Fibroblast of peridontal ligament (primary cell): ENCODE measurements at regions not wholly inside any gene's neighbourhood (a gene's known extent, or its start where the extent isn't known, plus 50 kb on each side); places are given as distances from the start of the nearest gene placed in this dataset.

Experiments used
- DNase-seq: peaks from one replicate; pipeline ENCODE4 v3.0.0-alpha.2; 2010; ENCODE audit errors: extremely low read depth

DNA sequence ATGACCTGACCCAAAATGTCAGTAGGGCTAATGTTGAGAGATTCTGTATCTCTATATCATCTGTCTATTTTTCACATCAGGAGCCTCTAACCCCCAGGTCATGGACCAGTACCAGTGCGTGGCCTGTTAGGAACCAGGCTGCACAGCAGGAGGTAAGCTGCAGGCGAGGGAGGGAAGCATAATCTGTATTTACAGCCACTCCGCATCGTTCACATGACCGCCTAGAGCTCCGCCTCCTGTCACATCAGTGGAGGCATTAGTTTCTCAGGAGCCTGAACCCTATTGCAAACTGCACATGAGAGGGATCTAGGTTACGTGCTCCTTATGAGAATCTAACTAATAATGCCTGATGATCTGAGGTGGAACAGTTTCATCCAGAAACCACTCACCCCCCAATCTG is 180.6 kb downstream of the RDH14 start:
- DNase-seq, result no peak

DNA sequence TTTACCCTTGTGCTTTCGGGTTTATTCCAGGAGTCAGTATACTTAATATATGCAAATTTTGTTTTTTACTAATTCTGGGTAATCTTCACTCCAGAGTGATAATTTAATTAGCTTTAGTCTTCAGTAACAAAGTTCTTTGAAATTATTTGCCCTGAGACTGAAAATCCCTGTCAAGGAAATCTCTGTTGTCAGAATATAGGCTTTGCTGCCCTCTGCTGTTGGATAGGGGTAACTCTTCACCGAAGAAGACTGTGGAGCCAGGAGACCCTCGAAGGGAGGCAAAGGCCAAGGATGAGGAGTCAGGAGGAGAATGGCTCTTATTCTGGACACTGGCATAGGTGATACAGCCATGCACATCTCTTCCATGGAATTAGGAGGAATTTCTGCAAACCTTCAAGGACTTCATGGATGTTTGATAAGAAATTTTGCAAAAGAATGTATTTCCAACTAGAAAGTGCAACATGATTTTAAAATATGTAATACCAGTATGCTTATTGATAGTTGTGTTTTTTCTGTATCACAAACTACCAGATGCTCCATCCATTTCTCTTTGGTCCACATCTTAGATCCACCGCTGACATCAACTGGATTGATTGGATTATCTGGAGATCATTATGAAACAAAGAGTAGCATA is 182.3 kb downstream of the RDH14 start:
- peak; percentile 59 for DNase-seq

DNA sequence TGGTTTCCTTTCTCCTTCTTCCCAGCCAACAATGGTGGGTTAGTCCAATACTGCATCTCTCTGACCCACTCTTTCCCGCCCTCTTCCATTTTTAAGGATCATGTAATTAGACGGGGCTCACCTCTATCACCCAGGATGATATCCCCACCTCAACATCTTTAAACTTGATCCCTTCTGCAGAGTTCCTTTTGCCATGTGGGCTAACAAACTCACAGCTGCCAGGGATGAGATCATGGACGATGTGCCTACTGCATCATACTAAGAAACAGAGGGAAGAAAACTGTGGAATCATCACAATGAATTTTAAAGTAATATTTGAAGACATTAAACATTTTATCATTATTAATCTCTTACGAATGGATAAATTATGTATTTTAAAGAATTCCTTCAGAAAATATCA is 183.5 kb downstream of the RDH14 start:
- DNase-seq, result no peak

DNA sequence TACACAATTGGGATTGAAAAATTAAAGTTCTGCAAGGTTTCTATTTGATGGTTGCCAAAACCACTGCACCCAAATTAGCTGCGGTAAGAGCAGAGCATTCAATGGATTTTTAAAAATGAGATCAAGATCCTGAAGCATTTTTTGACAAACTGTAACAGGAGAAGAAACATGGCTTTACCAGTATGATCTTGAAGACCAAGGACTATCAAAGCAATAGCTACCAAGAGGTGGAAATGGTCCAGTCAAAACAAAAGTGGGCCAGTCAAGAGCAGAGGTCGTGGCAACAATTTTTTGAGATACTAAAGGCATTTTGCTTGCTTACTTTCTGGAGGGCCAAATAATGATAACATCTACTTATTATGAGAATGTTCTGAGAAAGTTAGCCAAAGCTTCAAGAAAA is 186.8 kb downstream of the RDH14 start:
- DNase-seq, result peak; percentile 74

DNA sequence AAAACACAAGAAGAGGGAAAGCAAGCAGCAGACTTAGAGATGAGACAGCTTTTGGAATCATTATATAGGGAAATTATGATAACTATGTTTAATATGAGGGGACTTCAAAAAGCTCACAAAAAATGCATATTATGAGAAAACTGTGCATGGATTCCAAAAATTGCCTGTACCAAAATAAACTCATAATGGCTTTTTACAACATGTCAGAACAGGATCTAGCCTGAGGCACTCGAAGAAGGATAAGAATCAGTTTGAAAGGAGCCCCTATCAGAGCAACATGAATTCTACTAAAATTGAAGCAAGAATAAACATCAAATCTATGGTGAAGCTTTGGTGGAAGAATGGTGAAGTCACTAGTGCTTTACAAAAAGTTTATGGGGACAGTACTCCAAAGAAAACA is 187.4 kb downstream of the RDH14 start:
- DNase-seq, result no peak

DNA sequence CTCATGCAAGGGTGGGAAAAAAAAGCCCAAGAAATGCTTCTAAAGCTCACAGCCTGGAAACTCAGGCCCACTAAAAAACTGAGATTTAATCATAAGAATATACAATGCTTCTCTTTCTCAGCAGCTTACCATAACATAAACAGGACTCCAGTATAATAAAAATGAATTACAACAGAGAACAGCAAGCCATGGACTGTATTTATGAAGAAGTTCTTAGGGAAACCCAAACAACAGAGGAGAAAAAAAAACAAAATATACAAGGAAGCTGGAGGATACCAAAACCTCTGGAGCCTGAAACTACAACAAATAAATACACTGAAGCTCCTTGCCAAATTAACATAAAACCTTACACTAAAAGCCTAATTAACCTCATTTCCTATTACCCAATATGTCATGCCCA is 187.8 kb downstream of the RDH14 start:
- no peak for DNase-seq

DNA sequence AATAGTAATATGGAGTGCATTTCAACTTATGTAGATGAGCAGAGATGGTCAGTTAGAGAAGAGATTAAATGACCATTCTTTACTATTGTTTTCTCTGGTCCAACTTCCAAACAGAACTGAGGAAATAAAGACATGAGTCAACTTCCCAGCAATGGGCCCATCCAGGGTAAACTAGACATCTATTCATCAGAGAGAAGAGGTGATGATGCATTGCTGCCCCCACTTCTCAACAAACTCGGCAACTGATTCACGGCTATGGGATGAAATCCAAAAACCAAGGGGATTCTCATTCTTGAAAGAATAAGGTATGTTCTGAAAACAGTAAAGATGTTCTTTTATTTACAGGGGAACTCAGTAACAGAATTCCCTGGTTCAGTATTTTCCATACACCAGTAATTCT is 190.7 kb downstream of the RDH14 start:
- no peak for DNase-seq

DNA sequence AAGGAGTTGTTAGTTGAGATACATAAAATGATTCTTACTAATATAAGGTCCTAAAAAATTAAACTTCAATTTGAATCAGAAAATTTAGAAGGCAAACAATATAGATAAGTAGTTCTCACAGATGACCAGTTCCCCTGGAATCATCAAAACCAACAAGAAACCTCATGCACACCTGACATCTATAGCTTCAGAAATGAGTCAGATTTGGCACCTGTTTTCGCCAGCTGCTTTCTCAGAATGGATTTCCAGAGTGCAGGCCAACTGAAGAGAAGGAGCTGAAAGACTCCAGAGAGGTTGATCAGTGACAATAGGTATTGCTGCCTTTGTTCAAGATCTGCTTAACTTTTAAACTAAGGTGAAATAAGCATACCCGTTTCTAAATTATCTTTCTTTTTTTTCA is 192.4 kb downstream of the RDH14 start:
- no peak for DNase-seq

DNA sequence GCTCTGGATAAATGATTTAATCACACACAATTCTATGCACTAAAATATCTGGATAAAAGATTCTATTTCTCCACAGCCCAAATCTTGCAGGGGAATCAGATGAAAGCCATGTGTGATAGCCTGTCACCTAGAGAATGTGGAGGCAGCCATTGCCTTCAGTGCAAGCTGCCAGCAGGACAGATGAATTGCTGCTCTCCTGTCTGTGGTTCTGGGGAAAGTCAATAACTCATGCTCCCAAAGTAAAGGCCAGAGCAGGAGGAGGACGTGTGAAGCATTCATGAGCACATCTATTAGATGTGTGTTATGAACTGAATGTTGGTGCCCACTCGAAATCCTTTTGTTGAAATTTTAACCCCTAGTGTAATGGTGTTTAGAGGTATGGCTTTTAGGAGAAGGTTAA is 195.1 kb downstream of the RDH14 start:
- no peak for DNase-seq

DNA sequence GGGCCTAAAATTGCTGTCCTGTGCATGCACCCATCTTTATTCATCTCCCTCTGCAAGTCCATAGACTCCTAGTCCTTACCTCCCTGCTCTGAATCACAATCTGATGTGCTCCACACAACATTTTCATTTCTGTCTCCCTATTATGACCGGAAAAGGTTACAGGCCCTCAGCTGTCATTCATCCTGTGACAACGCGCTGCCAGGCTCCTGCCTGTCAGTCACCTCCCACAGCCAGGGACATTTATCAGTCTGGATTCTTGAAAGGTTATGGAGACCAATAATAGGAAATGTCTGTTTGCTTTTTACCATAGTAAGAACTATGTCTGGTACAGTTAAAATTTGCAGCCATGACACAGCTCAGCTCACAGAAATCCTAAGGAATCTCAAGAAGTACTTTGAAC is 197.1 kb downstream of the RDH14 start:
- DNase-seq, result no peak

DNA sequence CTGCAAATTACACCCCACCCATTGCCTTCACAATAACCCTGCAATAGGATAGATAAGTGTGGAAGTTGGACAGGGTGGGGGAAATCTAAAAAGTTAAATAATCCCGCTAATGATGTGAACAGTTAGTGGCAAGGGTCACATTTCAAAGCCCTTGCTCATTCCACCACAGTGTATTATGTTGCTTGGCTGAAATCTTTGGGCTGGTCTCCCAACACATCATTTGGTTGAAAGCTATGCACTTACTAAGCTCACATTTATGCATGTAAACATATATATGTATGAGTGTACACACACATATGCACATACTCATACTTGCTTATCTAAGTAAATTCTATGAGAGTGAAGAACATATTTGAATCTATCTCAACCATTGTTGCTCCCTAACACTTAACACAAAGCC is 197.8 kb downstream of the RDH14 start:
- DNase-seq, result peak; percentile 92

DNA sequence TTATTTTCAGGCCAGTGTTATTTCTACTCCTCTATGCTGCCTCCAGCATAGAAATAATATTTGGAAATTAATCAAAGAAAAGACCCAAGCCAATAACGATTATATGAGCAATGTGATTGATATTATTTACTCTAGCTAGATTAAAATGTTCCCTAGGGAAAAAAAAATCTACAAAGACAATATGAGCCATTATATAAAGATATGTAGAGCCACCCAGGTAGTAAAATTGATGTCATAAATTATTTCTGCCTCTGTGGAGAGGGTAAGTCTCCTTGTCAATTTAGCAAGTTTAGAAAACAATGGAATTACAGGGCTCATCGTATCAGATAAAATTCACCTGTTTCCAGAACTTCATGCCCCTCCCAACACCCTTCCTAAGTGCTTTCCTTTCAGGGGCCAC is 202.9 kb downstream of the RDH14 start:
- DNase-seq, result no peak

DNA sequence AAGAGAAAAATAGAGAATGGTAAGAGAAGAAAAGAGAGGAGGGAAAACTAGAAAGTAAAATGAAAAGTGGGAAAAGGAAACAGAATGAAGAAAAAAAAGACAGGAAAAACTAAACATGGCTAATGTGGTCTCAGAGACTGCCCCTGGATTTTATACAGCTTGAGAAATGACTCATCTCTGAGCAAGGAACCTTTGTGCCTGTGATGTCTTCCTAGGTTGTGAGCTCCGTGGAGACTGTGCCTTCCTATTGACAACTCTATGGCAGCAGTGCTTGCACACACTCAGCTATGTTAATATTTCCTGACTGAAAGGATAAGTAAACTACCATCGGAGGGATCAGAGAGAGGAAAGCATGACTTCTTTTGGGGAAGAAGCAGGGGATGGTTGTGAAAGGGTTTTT is 203.8 kb downstream of the RDH14 start:
- no peak for DNase-seq

DNA sequence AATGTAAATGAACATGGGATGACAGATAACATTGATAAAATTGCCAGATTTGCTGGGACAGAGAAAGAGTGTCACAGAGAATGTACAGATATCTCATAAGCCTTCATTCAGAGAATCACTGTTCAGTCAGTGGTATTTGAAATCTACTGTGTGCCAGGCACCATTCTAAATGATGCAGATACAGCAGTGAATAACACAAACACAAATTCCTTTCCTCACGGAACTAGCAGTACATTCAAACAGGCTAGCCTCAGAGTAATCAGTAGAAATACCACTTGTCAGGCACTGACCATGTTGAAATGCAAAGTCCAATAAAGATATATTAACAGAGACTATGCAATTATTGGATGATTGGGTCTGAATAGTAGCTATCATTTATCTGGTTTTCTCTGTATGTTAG is 211.0 kb downstream of the RDH14 start:
- no peak for DNase-seq

DNA sequence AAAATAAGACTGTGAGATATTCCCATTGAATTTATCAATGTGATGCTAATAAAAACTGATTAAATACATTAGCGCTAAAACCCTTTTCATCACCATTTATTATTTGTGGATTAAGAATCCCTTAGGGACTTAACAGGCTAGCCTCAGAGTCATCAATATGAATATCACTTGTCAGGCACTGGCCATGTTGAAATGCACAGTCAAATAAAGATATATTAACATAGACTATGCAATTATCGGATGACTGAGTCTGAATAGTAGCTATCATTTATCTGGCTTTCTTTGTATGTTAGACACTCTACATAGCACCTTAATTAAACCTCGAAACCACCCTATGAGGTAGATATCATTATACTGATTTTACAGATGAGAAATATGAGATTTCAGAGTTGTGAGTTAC is 213.6 kb downstream of the RDH14 start:
- DNase-seq, result no peak

DNA sequence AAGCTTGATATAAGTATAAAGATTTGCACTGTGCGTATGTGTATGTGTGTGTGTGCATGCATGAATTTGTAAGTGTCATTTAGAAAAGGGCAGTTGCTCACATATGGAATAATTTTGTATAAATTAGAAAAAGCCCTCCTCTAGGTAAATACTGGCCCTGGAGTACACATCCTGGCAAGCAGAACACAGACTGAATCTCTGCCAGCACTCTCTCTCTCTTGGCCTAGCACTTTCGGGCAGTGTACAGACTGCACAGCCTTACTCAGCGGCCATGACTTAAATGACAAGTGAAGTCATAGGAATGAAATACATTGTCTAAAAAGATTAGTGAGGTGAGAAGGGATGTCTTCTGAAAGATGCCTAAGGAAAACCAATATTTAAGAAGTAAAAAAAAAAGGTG is 214.1 kb downstream of the RDH14 start:
- no peak for DNase-seq

DNA sequence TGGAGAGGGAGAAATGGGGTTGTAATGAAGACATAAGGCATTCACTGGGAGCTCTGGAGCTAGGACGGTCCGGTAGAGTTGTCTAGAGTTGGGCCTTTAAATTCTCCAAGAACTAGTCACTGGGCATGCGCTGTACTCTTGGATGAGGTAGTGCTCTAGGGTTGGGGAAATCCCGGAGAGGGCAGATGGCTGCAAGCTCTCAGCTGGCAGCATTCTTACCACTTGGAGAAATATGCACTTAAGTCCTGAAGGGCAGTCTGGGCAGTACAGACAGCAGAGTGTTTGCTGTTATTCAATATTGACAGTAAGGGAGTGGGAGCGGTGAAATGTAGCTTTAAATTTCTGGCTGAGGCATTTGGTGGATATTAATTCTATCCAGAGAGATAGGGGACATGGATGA is 214.6 kb downstream of the RDH14 start:
- DNase-seq, result peak; percentile 33

DNA sequence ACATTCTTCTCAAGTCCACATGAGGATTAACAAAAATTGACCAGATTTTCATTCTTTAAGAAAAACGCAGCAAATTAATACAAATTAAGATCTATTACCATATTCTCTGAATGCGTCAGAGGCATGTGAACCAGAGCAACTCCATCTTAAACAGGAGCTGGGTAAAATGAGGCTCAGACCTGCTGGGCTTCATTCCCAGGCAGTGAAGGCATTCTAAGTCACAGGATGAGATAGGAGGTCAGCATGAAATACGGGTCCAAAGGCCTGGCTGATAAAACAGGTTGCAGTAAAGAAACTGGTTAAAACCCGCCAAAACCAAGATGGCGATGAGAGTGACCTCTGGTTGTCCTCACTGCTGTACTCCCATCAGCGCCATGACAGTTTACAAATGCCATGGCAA is 217.6 kb downstream of the RDH14 start:
- DNase-seq, result no peak

DNA sequence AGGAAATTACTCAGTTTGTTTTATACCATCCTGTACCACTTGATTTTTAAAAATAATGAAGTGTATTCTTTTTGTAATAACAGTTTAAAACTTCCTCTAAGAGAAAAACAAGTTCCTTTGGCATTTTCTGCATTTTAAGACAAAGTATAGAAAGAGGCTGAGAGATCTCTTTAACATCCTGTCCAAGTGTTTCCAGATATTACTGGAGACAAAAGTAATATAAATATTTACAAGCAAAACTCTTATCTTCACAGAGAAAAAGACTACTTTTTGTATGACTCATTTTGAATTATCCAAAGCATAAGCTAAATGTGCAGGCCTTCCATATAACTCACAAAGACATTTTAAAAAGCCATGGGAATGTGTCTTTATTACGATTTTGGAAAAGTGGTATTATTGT is 221.1 kb downstream of the RDH14 start:
- DNase-seq, result no peak

DNA sequence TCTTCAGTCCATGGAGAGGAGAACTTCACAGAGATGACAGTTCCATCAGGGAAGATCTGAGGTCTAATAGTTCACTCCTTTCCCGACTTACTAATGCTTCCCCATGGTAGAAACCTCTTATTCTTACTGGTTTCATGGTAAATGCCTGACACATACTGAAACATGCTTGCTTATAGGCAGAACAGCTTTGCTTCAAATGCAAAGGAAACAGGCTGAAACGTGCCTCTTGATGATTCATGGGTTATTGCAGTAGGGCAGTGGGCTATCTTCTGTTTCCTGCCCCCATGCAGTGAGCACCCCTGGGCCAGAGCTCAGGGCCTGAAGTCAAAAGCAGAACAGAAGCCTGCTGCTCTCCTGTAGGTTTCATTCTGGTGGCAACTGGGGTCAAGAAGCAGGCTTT is 223.5 kb downstream of the RDH14 start:
- no peak for DNase-seq

DNA sequence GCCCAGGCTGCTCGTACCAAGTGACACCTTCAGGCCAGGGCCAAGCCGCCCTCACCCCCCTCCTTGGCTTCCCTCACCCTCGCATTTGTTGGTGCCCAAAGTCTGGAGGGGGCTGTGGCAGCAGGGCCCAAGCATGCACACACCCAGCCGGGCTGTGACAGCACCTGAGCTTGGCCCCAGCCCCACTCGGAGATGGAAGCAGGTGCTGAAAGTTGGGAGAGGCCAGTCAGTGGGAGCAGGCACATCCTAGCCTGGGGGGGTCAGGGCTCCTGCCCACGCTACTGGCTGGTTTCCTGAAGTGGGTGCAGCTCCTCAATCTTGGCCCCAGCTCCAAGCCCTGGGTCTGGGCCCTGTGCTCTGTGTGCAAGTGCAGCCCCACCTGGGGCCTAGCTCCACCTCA is 228.0 kb downstream of the RDH14 start:
- no peak for DNase-seq

DNA sequence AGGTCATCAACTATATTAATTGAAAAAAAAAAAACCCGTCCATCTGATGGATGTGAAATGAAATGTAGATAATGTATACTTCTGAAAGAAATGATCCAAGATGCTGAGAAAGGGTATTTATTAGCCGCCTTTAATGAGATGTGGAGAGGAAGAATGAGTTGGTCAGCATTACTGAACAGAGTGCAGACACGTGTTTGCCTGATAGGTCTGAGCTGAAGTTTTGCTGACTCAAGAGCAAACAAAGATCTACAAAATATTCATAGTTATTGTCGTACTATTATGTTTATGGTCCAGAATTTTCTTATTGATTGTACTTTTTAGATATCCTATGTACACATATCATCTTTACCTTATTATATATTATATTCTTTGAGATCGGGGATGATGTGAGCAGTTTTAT is 235.3 kb downstream of the RDH14 start:
- DNase-seq, result no peak

DNA sequence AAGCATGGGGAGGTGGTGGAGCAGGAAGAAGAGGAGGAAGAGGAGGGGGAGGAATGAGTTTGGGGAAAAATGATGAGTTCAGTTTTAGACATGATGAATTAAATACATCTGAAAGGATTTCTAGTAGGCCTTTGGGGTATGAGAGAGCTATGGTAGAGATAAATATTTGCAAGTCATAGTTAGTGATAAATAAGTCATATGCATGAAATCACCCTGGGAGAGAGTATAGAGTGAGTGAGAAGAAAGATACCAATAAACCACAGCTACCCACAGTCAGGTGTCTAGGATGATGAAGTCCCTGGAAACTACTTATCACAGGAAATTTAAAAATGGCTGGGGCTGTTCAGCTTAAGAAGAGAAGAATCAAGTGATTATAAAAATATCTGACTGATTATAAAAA is 240.5 kb downstream of the RDH14 start:
- no peak for DNase-seq

DNA sequence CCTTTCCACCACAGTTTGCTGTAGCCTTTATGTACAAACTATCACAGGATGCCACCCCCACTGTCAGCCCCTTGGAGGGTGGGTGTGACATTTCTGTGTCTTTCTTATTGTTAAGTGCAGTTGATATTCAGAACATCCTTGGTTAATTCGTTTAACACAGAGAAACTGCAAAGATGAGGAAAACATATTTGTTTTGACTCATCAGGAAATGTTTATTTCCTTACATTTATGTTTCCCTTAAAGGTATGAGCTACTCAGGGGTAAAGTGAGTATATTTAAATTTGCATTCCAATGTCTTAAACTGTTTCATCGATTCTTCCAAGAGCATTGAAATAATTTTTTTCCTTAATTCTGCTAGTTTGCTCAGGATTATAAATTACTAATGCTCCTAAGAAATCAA is 243.4 kb downstream of the RDH14 start:
- no peak for DNase-seq

DNA sequence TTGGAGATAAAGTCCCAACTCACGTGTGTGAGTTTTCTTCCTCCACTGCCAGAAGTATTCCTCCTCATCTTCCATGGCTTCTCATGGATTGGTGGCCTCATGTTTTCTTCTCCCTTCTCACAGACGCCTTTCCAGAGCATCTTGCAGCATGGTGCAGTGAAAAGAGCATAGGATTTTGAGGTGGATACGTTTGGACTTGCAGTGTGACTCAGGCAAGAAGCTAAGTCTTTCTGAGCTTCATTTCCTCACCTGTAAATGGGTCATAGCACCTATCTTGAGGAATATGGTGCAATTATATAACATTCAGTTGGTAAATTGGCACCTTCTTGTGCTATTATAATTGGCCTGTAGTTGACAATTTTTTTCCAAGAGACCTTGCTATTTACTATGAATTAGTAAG is 247.6 kb downstream of the RDH14 start:
- no peak for DNase-seq
